ENCODE measurements at regions not wholly inside any gene's neighbourhood (a gene's known extent, or its start where the extent isn't known, plus 50 kb on each side); places are given as distances from the start of the nearest gene placed in this dataset.

- peak; percentile 76 for DNase-seq
These were observed 101.8 kb upstream of the GLRA1 start for GRCh38 chr5:152026328-152027024.

GRCh38 chr5:152016421-152016820 is 91.8 kb upstream of the GLRA1 start:
- no peak for DNase-seq

- no peak for DNase-seq
These were observed 83.1 kb upstream of the GLRA1 start for GRCh38 chr5:152007653-152008335.

DNA sequence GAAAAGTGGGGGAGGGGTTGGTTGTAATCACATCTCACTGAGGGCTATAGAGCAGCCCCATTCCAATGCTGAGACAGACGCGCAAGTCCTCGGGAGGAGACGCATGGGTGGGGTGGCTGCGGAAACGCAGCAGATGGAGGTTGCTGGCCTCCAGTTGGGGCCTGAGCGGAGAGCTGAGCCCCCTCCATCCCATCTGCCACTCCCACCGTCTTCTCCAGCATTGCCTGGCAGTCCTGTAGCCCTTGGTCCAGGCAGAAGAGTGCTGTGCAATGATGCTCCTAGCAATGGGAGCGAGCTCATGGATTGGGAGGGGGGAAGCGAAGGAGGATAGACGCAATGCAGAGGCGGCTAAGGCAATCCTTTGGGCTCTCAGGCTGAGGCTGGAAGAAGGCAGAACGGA is 79.4 kb upstream of the GLRA1 start:
- DNase-seq: no peak
